CD4-positive, alpha-beta T cell treated with Interleukin-2 at 100 ng/mL for 4 hours (primary cell): ENCODE measurements at regions not wholly inside any gene's neighbourhood (a gene's known extent, or its start where the extent isn't known, plus 50 kb on each side); places are given as distances from the start of the nearest gene placed in this dataset.

Source experiments
- DNase-seq: peaks from one replicate; pipeline ENCODE4 v3.0.0-alpha.2; 2020; ENCODE audit warnings: low spot score

DNA sequence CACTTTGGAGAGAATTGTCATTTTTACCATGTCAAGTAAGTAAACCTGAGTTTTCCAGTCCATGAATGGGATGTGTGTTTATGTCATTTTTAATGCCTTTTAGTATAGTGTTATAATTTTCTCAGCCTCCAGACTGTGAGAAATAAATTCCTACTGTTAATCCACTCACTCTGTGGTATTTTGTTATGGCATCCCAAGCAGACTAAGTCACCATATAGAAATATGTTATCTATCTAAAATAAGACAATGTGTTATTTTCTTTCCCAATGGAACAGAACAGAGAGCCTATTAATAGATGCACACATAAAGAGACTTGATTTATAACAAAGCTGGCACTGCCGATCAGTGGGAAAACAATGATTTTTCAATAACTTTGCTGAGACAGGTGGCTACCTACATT, 70.2 kb upstream of the SLC4A11 start:
- DNase-seq = no peak

DNA sequence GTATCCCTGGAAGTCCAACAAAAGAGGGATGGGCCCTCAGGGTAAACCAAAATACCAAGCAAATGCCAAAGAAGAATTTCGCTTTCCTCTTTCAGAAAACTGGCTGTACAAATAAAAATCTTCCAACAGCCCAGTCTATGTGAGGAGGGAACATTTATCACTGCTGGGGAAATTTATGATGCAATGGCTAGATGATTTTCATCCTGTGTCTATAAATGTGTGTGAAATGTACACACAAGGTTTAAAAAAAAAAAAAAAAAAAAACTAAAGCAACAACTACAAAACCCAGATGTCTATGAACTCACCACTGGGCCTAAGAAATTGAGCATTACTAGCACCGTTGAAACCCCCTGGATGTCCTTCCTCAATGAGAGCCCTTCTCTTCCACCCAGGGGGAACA, 68.7 kb upstream of the SLC4A11 start:
- no peak for DNase-seq

DNA sequence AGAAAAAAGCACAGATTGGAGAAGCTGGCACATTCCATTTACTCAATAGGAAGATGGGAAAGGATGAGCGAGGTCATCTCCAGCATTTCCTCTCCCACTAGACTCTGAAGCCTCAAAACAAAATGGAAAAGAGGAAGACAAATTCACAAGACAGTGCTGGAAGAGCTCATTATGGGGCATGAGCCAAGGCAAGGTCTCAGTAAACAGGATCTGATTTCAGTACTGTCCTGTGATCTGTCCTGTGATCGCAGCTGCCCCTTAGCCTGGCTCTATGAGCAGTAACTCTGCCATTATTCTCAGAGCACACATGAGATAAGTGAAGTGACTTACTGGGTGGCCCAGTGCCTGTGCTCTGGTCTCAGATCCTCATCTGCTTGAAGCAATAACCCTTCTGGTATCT, 68.1 kb upstream of the SLC4A11 start:
- DNase-seq = no peak

DNA sequence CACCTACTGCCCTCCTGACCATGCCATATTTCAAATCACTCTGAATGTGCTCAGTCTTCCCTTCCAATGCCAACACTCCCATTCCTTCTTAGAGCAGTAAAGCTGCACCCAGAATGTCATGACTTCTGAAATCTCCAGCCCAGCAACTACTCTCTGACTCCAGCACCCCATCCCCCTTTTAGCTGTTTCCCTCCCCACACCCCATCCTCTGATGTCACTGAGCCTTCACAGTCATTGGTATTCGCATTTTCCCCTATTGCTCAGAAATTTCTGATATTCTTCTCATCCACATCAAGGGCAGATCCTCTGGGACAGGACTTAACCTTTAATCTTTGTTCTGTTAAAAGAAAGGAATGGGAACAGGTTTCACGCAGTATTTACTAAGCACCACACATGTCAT, 67.1 kb upstream of the SLC4A11 start:
- no peak for DNase-seq

DNA sequence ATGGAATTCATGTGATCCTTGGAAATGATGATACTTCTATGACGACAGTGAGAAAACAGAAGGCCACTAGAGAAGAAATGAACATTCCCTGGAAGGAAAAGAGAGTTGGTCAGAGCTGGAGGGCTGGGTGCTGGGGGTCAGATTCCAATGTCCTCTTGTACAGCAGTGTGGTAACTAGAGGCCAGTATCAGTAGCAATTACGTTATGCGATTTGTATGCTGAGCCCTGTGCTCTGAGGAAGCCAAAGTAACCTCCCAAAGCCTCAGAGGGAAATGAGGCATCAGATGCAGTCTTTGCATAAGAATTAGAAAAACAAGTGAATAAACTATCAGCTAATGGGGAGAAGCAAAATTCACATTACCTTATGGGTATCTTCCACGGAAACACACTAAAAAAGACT, 65.5 kb upstream of the SLC4A11 start:
- no peak for DNase-seq

DNA sequence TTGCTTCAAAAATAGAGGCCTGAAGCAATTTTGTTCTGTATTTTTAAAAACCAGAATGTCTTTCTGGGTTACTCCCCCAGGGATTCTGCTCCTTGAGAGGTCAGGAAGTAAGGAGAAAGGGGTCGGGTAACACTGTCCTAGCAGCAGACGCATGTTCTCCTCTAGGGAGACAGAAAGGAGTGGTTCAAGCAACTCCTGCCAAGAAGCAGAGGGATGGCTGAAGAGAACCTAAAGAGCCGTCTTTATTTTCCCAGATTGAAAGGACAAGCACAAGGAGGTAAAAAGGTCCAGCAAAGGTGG, 58.0 kb upstream of the SLC4A11 start:
- no peak for DNase-seq

DNA sequence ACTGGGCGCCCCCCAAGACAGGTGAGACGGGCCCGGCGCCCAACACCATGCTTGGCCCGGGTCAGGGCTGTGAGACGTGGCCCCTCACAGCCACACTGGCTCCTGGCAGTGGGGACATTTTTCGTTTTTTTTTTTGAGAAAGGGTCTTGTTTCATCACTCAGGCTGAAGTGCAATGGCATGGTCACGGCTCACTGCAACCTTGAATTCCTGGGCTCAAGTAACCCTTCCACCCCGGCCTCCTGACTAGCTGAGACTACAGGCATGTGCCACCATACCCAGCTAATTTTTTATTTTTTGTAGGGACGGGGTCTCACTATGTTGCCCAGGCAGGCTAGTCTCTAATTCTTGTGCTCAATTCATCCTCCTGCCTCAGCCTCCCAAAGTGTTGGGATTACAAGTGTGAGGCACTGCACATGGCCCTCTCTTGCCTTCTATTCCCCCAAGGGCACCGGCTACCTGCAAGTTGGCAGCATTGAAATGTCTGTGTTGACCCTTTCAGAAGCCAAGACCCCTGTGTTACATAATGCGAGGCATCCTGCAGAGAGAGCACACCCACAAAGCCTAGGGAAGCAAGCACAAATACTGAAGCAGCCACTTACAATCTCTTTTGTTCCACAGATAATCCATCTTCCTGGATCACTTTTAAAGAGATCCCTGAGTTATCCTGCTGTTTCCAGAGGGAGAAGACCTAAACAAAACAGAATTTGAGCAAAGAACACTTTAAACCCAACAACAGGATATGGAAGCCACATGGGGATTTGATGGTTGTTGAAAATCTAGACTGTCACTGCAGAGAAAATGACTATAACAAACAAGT, 57.5 kb upstream of the SLC4A11 start:
- DNase-seq = no peak
